ENCODE measurements at regions not wholly inside any gene's neighbourhood (a gene's known extent, or its start where the extent isn't known, plus 50 kb on each side); places are given as distances from the start of the nearest gene placed in this dataset.

GRCh38 chr6:95325916-95326315, 251.4 kb upstream of the MANEA start (continued):
- TF ChIP-seq USF1 (IDR thresholded peaks at IDR 0.05; ENCODE audit: borderline replicate concordance, extremely low read length, insufficient read depth, low read depth, low read length) (no peak), MXI1 (IDR thresholded peaks at IDR 0.05; ENCODE audit: low read depth, low read length) (no peak), NFIC (IDR thresholded peaks at IDR 0.05; ENCODE audit: low read depth, low read length) (no peak), KAT2A (conservative IDR thresholded peaks at IDR 0.05; ENCODE audit: control insufficient read depth, low read depth, low read length) (no peak), MEF2A (IDR thresholded peaks at IDR 0.05; ENCODE audit: insufficient read depth, low read depth, low read length) (no peak), NR2F1 (conservative IDR thresholded peaks at IDR 0.05) (no peak), IKZF2 (IDR thresholded peaks at IDR 0.05) (no peak), TCF12 (IDR thresholded peaks at IDR 0.05; ENCODE audit: low read depth, low read length) (no peak)

- WGBS (ENCODE audit: insufficient coverage, insufficient replicate concordance, low lambda C conversion rate, missing lambda C conversion rate) = 0% methylated on average over 2 of the region's 2 CpGs
- Histone ChIP-seq H3K27me3 (replicated peaks in 1 of 2; ENCODE audit: control insufficient read depth in 2 of 2, insufficient read depth in 2 of 2, low read length in 1 of 2) (no peaks in the 10 kb centered on the region), H3K4me3 (no peak overlapping the region), H3K4me2 (ENCODE audit: control insufficient read depth, insufficient read depth) (no peak overlapping the region), H3K79me2 (ENCODE audit: control insufficient read depth, insufficient read depth, low read length) (no peaks in the 10 kb centered on the region), H3K9ac (ENCODE audit: control insufficient read depth, insufficient read depth, low read length) (no peak overlapping the region), H3K4me1 (ENCODE audit: control insufficient read depth, insufficient read depth, low read length) (no peaks in the 10 kb centered on the region), H3K27ac (ENCODE audit: control insufficient read depth, insufficient read depth) (no peak overlapping the region), H3K9me3 (replicated peaks; ENCODE audit: control insufficient read depth, insufficient read depth, low read length) (no peaks in the 10 kb centered on the region), H4K20me1 (ENCODE audit: control insufficient read depth, insufficient read depth) (no peaks in the 10 kb centered on the region), H3K36me3 (ENCODE audit: control insufficient read depth in 2 of 2, insufficient read depth in 2 of 2, low read length in 1 of 2) (no peaks in the 10 kb centered on the region), H2AFZ (ENCODE audit: control insufficient read depth, low read depth, low read length) (no peak overlapping the region)
- no TSS peak for BruUV-seq (replicated peaks)
- ChIA-PET POLR2A (no interaction called here), SMC1A (ENCODE audit: uncharacterized antibody, unreplicated experiment) (no interaction called here), CTCF (no interaction called here), RAD21 (ENCODE audit: unreplicated experiment) (no interaction called here)
- FAIRE-seq = no peak
- in situ Hi-C loops (cut with MboI) = no loop called here
- ATAC-seq = no peak
- intact Hi-C loops (cut with micrococcal nuclease; ENCODE audit: unreplicated experiment) = no loop called here
- DNase-seq (ENCODE audit: low read depth, low spot score) = no peak
- TF ChIP-seq CREM (IDR thresholded peaks at IDR 0.05; ENCODE audit: low read depth) (no peak), ELK1 (IDR thresholded peaks at IDR 0.05; ENCODE audit: low read depth, low read length) (no peak), TCF3 (IDR thresholded peaks at IDR 0.05; ENCODE audit: borderline replicate concordance, insufficient read depth, low read depth, low read length) (no peak), ZZZ3 (IDR thresholded peaks at IDR 0.05; ENCODE audit: control insufficient read depth, insufficient read length, low read depth) (no peak), MTA3 (IDR thresholded peaks at IDR 0.05; ENCODE audit: borderline replicate concordance, low read length) (no peak), BMI1 (IDR thresholded peaks at IDR 0.05; ENCODE audit: borderline replicate concordance) (no peak), LARP7 (IDR thresholded peaks at IDR 0.05) (no peak), PAX8 (IDR thresholded peaks at IDR 0.05) (no peak), CEBPZ (IDR thresholded peaks at IDR 0.05; ENCODE audit: low read depth, low read length) (no peak), KDM1A (IDR thresholded peaks at IDR 0.05; ENCODE audit: borderline replicate concordance) (no peak), SKIL (IDR thresholded peaks at IDR 0.05; ENCODE audit: low read depth, poor library complexity, severe bottlenecking) (no peak)
These were observed 249.1 kb upstream of the MANEA start for GRCh38 chr6:95328231-95328630.

Data from GM12878 (cell line).